Gastroesophageal sphincter (tissue), 4 donors: ENCODE measurements at regions not wholly inside any gene's neighbourhood (a gene's known extent, or its start where the extent isn't known, plus 50 kb on each side); places are given as distances from the start of the nearest gene placed in this dataset.
"Not testable (repeated sequence)": the region's sequence is repeated elsewhere in the genome, so short reads cannot be mapped to it uniquely, and the experiment has no call there.

ENCODE experiments used
- ATAC-seq: fragments of 150-250 bp; one replicate; pipeline ENCODE4 v1.9.1; 2016; ENCODE audit warnings: mild to moderate bottlenecking, moderate library complexity
- H3K27ac ChIP-seq, 4 donors: fragments of 200-600 bp; sonication (generic) in 3 of 4; 1 replicate in 3 of 4; 2 replicates in 1 of 4; pipeline ENCODE4 v1.5.1; 2016 to 2019
- H3K27me3 ChIP-seq: fragments of 200-600 bp; sonication (generic); one replicate; pipeline ENCODE4 v1.5.1; 2019
- H3K36me3 ChIP-seq, 2 donors: fragments of 200-600 bp; sonication (generic); one replicate each; pipeline ENCODE4 v1.5.1; 2019; ENCODE audit warnings: control low read depth in 1 of 2
- H3K4me1 ChIP-seq, 3 donors: fragments of 200-600 bp; sonication (generic); 1 replicate in 2 of 3; 2 replicates in 1 of 3; pipeline ENCODE4 v1.5.1; 2016 to 2019; ENCODE audit warnings: control low read depth in 2 of 3
- H3K4me3 ChIP-seq, 2 donors: fragments of 200-600 bp; sonication (generic); one replicate each; pipeline ENCODE4 v1.5.1; 2019; ENCODE audit warnings: mild to moderate bottlenecking in 1 of 2, moderate library complexity in 1 of 2
- H3K9me3 ChIP-seq, 3 donors: fragments of 200-600 bp; sonication (generic); one replicate each; pipeline ENCODE4 v1.5.1; 2017 to 2019; ENCODE audit warnings: control low read depth in 2 of 3
- EP300 ChIP-seq: sonication (generic); formaldehyde crosslinking; IDR thresholded peaks from one replicate; pipeline ENCODE4 v1.6.1; 2017; ENCODE audit warnings: antibody characterized with exemption, mild to moderate bottlenecking
- POLR2A ChIP-seq, 2 donors: fragments of 450-650 bp; IDR thresholded peaks; one replicate each; pipeline ENCODE4 v1.6.1; 2017; ENCODE audit warnings: antibody characterized with exemption in 2 of 2, mild to moderate bottlenecking in 2 of 2, moderate library complexity in 1 of 2
- POLR2AphosphoS5 ChIP-seq: sonication (generic); formaldehyde crosslinking; IDR thresholded peaks from one replicate; pipeline ENCODE4 v1.6.1; 2017; ENCODE audit warnings: antibody characterized with exemption
- WGBS, 2 donors: methylation state at CpG; one replicate each; pipeline ENCODE4 v1.1.5; 2018; ENCODE audit warnings: low coverage in 1 of 2; 5-methylcytosine and 5-hydroxymethylcytosine counted together
- TF ChIP-seq, protein P1 (sequence below), 4 experiments: fragments of 200-600 bp in 2 of 4; fragments of 450-650 bp in 2 of 4; sonication (generic) in 1 of 4; IDR thresholded peaks; one replicate each; pipeline ENCODE4 v1.5.1; 2017 to 2019; ENCODE audit warnings: antibody characterized with exemption in 4 of 4, mild to moderate bottlenecking in 2 of 4, moderate library complexity in 2 of 4

DNA sequence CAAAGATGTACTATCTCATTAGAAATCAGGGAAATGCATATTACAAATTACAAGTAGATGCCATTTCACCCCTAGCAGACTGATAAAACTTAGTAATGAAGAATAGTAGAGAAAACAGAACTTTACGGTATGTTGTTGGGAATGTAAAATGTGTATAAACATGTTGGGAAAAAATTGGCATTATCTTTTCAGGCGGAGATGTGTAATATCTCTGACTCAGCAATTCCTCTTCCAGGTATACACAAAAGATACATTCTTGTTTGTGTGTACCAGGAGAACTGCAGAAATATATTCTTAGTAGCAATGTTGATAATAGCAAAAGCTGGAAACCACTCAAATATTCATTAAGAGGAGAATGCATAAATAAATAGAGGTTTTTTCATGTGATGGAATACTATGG is 204.5 kb downstream of the LPIN1 start:
- Histone ChIP-seq H3K27me3 (no peaks in the 10 kb centered on the region), H3K4me1 (no peaks in the 10 kb centered on the region), H3K36me3 (no peaks in the 10 kb centered on the region), H3K9me3 (no peaks in the 10 kb centered on the region), H3K27ac (no peak overlapping the region), H3K4me3 (no peak overlapping the region)
- ATAC-seq, result no peak
- TF ChIP-seq, protein P1, sequence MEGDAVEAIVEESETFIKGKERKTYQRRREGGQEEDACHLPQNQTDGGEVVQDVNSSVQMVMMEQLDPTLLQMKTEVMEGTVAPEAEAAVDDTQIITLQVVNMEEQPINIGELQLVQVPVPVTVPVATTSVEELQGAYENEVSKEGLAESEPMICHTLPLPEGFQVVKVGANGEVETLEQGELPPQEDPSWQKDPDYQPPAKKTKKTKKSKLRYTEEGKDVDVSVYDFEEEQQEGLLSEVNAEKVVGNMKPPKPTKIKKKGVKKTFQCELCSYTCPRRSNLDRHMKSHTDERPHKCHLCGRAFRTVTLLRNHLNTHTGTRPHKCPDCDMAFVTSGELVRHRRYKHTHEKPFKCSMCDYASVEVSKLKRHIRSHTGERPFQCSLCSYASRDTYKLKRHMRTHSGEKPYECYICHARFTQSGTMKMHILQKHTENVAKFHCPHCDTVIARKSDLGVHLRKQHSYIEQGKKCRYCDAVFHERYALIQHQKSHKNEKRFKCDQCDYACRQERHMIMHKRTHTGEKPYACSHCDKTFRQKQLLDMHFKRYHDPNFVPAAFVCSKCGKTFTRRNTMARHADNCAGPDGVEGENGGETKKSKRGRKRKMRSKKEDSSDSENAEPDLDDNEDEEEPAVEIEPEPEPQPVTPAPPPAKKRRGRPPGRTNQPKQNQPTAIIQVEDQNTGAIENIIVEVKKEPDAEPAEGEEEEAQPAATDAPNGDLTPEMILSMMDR (IDR thresholded peaks at IDR 0.05), result no peak
- TF ChIP-seq EP300 (no peak), POLR2A (IDR thresholded peaks at IDR 0.05) (no peak), POLR2AphosphoS5 (no peak)
- WGBS, 2 donors, result 93 to 96% methylated on average over 2 of the region's 2 CpGs

DNA sequence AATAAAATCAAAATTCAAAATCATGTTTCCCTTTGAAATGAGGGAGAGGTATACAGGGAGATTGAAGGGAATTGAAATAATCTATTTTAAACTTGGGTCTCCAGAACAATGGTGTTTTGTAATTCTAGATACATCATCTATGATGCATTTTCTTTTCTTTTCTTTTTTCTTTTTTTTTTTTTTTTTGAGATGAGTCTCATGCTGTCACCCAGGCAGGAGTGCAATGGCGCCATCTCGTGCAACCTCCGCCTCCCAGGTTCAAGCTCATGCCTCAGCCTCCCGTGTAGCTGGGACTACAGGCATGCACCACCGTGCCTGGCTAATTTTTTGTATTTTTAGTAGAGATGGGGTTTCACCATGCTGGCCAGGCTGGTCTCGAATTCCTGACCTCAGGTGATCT is 205.1 kb downstream of the LPIN1 start:
- not testable (repeated sequence) for H3K27ac ChIP-seq, H3K36me3 ChIP-seq, H3K9me3 ChIP-seq, H3K4me3 ChIP-seq, H3K27me3 ChIP-seq, ATAC-seq, H3K4me1 ChIP-seq
- WGBS, 2 donors, result 93% methylated on average over 5 of the region's 6 CpGs; no CpG with 5 or more reads in 1 of the 2 donors

DNA sequence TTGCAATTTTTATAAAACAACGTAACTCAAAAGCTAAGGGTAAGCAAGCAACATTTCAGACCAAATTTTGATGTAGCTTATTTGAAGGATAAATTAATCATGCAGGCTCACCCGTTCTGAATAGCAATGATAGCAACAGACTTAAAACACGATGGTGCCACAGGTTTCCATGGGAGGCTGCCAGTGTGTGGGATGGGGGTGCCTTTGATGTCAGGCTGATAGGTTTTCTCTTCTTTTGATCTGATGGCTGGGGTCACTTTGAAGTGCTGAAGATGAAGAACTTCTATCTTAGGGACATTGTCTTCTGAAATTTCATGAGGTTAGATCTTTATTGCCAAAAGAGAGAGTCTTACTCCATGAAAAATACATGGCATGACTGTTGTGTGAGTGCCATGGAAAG is 206.8 kb downstream of the LPIN1 start:
- no peaks in the 10 kb centered on the region for H3K4me1 ChIP-seq
- WGBS, 2 donors, result 82 to 87% methylated on average over 3 of the region's 3 CpGs
- TF ChIP-seq, protein P1 (IDR thresholded peaks at IDR 0.05), result no peak
- TF ChIP-seq POLR2AphosphoS5, result no peak
- no peak for TF ChIP-seq EP300
- no peak for TF ChIP-seq POLR2A (IDR thresholded peaks at IDR 0.05)
- no peak for ATAC-seq
- H3K4me3 ChIP-seq, result no peak overlapping the region
- no peak overlapping the region for H3K27ac ChIP-seq
- H3K36me3 ChIP-seq, result no peaks in the 10 kb centered on the region
- H3K27me3 ChIP-seq, result no peaks in the 10 kb centered on the region
- H3K9me3 ChIP-seq, result no peaks in the 10 kb centered on the region

DNA sequence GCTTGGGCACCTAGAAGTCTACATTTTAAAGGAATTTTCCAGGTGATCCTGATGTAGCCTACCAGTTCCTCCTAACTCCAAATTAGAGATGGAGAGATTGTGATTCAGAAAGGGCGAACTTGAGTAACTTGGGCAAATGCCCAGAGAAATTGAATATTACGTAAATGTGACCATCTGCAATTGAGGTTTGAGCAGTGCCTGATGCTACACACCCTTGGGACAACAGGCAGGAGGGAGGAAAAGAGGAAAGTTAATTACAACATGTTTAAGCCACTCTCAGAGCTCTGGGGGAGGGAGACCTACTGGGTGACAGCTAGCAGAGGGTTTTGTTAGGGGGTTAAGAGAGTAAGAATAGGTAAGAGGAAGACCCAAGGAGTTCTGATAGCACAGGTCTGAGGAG is 208.9 kb downstream of the LPIN1 start:
- TF ChIP-seq, protein P1 (IDR thresholded peaks at IDR 0.05), result no peak
- TF ChIP-seq POLR2AphosphoS5 (no peak), POLR2A (IDR thresholded peaks at IDR 0.05) (no peak), EP300 (no peak)
- ATAC-seq, result no peak
- Histone ChIP-seq H3K27ac (no peak overlapping the region), H3K4me3 (no peak overlapping the region), H3K27me3 (no peaks in the 10 kb centered on the region), H3K36me3 (no peaks in the 10 kb centered on the region), H3K9me3 (no peaks in the 10 kb centered on the region), H3K4me1 (no peaks in the 10 kb centered on the region)
- WGBS, 2 donors, result 61 to 73% methylated on average over 2 of the region's 2 CpGs

DNA sequence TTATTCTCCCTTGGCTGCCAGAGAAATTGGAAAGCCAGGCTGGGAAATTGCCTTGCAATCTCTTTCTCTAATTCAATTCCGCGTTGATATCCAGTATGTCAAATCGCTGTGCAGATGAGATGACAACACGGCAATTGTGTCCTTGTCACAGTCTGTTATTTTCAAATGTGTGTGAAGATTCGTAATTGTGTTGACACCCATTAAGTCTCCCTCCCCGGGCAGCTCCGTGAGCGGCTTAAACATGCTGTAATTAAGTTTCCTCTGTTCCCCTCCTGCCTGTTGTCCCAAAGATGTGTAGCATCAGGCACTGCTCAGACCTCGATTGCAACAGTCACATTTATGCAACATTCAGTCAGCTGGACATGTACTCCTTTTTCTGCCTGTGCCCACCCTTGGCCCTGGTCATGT is 209.5 kb downstream of the LPIN1 start:
- H3K4me3 ChIP-seq, result no peak overlapping the region
- no peak for TF ChIP-seq POLR2A (IDR thresholded peaks at IDR 0.05)
- no peak for TF ChIP-seq EP300
- TF ChIP-seq, protein P1 (IDR thresholded peaks at IDR 0.05), result no peak
- no peak for TF ChIP-seq POLR2AphosphoS5
- H3K27ac ChIP-seq, result no peak overlapping the region
- no peaks in the 10 kb centered on the region for H3K36me3 ChIP-seq
- H3K9me3 ChIP-seq, result no peaks in the 10 kb centered on the region
- H3K4me1 ChIP-seq, result no peaks in the 10 kb centered on the region
- no peaks in the 10 kb centered on the region for H3K27me3 ChIP-seq
- WGBS, 2 donors, result 69 to 85% methylated on average over 4 to 9 of the region's 9 CpGs
- ATAC-seq, result no peak
